GM06990 (cell line): ENCODE measurements at regions not wholly inside any gene's neighbourhood (a gene's known extent, or its start where the extent isn't known, plus 50 kb on each side); places are given as distances from the start of the nearest gene placed in this dataset.

Source experiments
- DNase-seq: peaks from one replicate; pipeline ENCODE4 v3.0.0-alpha.2; 2011; ENCODE audit not compliant: insufficient read length; ENCODE audit errors: extremely low read depth
- H3K27me3 ChIP-seq: replicated peaks from 2 replicates; pipeline ENCODE4 v1.6.0; 2011; ENCODE audit warnings: low read length; ENCODE audit not compliant: control insufficient read depth, insufficient read depth
- H3K36me3 ChIP-seq: 2 replicates; pipeline ENCODE4 v1.5.1; 2011; ENCODE audit warnings: low read length; ENCODE audit not compliant: control insufficient read depth, insufficient read depth
- H3K4me3 ChIP-seq: replicated peaks from 2 replicates; pipeline ENCODE4 v1.5.1; 2011; ENCODE audit warnings: low read depth, mild to moderate bottlenecking, control low read depth, low read length
- TF ChIP-seq, protein P1 (sequence below): IDR thresholded peaks from 2 replicates; pipeline ENCODE4 v1.5.1; 2011; ENCODE audit warnings: low read length, control low read depth, mild to moderate bottlenecking, inconsistent platforms; ENCODE audit not compliant: insufficient read depth, poor library complexity, severe bottlenecking

DNA sequence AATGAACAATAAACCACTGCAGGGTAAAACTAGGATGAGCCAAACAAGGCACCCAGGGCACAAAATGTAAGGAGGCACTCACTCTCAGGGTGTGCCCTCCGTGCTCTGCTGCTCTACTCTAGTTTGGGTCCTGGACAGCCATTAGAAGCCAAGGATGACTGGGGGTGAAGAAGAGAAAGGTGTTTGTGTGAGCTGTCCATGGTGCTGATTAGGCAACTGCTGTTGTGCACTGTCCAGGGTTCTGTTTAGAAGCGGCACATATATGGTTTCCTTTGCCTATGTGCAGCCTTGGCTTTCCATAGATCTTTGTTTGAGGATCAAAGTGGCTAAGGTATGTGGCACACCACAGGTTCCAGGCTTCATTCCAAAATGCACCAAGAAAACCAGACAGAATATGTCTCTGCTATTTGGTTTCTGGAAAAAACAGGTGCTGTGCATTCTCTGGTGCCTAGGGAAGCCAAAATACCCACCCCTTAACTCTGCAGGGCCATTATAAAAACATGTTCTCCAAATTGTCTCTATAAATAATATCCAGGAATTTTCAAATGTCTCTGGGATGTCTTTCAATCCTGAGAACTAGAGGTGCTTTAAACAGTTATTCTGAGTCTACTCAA lies 123.5 kb downstream of the CBLN1 start:
- TF ChIP-seq, protein P1, sequence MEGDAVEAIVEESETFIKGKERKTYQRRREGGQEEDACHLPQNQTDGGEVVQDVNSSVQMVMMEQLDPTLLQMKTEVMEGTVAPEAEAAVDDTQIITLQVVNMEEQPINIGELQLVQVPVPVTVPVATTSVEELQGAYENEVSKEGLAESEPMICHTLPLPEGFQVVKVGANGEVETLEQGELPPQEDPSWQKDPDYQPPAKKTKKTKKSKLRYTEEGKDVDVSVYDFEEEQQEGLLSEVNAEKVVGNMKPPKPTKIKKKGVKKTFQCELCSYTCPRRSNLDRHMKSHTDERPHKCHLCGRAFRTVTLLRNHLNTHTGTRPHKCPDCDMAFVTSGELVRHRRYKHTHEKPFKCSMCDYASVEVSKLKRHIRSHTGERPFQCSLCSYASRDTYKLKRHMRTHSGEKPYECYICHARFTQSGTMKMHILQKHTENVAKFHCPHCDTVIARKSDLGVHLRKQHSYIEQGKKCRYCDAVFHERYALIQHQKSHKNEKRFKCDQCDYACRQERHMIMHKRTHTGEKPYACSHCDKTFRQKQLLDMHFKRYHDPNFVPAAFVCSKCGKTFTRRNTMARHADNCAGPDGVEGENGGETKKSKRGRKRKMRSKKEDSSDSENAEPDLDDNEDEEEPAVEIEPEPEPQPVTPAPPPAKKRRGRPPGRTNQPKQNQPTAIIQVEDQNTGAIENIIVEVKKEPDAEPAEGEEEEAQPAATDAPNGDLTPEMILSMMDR = no peak
- no peak for DNase-seq
- H3K27me3 ChIP-seq = no peaks in the 10 kb centered on the region; the same call in 1 of the 2 replicates
- H3K36me3 ChIP-seq = no peaks in the 10 kb centered on the region
- no peak overlapping the region for H3K4me3 ChIP-seq

DNA sequence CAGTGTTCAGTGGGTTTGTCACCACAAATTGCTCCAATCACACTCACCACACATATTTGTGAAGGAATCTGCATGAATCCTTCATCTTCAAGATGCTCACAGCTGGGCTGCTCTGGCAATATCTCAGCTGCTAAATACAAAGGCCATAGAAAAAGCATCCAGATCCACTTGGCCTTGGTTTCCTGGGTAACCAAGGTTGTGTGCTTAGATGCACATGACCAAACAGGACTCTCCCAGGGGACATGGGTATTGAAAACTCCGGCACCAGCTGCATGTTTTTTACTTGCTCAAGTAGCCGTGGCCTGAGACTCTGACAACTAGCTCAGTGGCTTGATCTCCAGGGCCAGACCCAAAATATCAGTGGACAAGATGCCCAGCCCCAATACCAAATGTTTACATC lies 131.3 kb downstream of the CBLN1 start:
- no peak for DNase-seq
- TF ChIP-seq, protein P1 = no peak
- H3K36me3 ChIP-seq = no peaks in the 10 kb centered on the region

DNA sequence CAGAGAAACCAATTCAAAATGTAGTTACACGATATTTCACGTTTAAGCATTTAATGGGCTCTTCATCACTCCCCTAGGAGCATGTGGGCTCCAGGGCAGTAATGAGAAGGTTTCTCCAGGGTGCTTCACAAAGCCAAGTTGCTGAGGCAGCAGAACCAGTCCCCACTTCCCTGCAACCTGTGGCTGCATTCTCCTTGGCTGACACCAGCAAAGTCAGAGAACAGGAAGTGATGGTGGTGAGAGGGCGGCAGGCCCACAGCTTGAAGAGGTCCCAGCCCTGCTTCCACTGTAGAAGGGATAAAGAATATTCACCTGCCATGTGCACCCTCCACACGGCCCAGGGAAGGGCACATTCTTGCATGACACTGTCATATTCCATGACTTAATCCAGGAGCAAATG lies 133.2 kb downstream of the CBLN1 start:
- Histone ChIP-seq H3K27me3 (no peaks in the 10 kb centered on the region), H3K4me3 (no peak overlapping the region), H3K36me3 (no peaks in the 10 kb centered on the region)
- TF ChIP-seq, protein P1 = no peak
- DNase-seq = no peak

More for the DNA sequence above, 131.3 kb downstream of the CBLN1 start:
- H3K4me3 ChIP-seq = no peak overlapping the region
- no peaks in the 10 kb centered on the region for H3K27me3 ChIP-seq

DNA sequence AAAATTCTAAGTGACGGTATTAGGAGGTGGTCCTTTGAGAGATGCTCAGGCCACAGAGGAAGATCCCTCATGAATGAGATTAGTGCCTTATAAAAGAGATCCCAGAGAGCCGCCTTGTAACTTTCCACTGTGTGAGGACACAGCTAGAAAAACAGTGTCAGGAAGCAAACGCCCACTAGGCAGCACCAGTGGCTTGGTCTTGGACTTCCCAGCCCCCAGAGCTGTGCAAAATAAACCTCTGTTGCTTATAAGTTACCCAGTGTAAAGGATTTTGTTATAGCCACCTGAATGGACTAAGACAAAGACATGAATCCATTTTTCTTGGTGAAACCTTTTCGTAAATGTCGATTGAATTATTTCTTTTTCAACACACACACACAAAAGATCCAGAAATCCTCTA lies 141.0 kb downstream of the CBLN1 start:
- TF ChIP-seq, protein P1 = no peak
- Histone ChIP-seq H3K27me3 (no peaks in the 10 kb centered on the region), H3K36me3 (no peaks in the 10 kb centered on the region), H3K4me3 (no peak overlapping the region)
- DNase-seq = no peak

DNA sequence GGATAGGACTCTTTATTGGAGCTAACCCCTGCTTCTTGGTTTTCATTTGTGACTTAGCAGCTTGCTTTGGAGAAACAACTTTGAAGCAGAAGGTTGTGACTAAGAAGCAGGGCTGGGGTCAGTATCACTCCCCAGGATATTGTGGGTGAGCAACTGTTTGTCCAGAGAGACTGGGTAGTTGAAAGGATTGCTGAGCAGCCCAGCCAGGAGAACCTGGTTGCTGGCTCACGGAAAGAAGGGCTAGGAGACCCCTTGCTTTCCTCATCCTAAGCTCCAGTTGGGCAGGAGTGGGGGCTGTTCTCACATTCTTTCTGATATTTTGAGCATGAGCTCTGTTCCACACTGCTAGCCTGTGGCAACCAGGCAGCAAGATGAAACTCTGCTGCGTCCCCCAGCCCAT lies 151.2 kb downstream of the CBLN1 start:
- no peak overlapping the region for H3K4me3 ChIP-seq
- DNase-seq = no peak
- TF ChIP-seq, protein P1 = no peak
- no peaks in the 10 kb centered on the region for H3K27me3 ChIP-seq
- H3K36me3 ChIP-seq = no peaks in the 10 kb centered on the region

DNA sequence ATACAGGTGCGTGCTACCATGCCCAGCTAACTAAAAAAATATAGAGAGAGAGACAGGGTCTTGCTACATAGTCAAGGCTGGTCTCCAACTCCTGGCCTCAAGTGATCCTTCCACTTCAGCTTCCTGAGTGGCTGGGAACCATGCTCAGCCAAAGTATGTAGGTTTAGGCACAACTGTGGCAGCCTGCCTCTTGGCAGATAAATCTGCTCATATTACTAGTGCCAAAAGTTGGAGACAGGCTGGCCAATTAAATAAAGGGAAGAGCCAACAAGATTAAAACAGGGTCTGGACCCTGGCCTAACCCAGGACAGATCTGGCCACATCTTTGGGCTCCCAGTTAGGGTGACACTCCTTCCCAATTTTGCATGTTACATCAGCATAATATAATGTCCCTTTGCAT lies 151.7 kb downstream of the CBLN1 start:
- Histone ChIP-seq H3K36me3 (no peaks in the 10 kb centered on the region), H3K4me3 (no peak overlapping the region), H3K27me3 (no peaks in the 10 kb centered on the region)
- TF ChIP-seq, protein P1 = no peak
- no peak for DNase-seq
